Posterior vena cava (tissue), 2 donors: ENCODE measurements at regions not wholly inside any gene's neighbourhood (a gene's known extent, or its start where the extent isn't known, plus 50 kb on each side); places are given as distances from the start of the nearest gene placed in this dataset.

ENCODE experiments used
- DNase-seq: peaks from one replicate; pipeline ENCODE4 v3.0.0-alpha.2; 2020; ENCODE audit warnings: low spot score
- intact Hi-C, 2 donors: fragments of 100-400 bp; cut with DNase I; formaldehyde crosslinking; loops; one replicate each; pipeline versions ENCODE4 v1.14.1 to v1.14.2; 2022 to 2023
- donor health status: DM: yes; HTN: yes; CAD: no.
- donor health status: DM: yes; HTN: yes; CAD: no.

- intact Hi-C loops: no loop called here
- no peak for DNase-seq
Measured at GRCh38 chr18:78584459-78585022, 395.1 kb upstream of the SALL3 start.

- no peak for DNase-seq
- intact Hi-C loops: no loop called here
Measured at GRCh38 chr18:78586586-78586985, 393.0 kb upstream of the SALL3 start.

DNA sequence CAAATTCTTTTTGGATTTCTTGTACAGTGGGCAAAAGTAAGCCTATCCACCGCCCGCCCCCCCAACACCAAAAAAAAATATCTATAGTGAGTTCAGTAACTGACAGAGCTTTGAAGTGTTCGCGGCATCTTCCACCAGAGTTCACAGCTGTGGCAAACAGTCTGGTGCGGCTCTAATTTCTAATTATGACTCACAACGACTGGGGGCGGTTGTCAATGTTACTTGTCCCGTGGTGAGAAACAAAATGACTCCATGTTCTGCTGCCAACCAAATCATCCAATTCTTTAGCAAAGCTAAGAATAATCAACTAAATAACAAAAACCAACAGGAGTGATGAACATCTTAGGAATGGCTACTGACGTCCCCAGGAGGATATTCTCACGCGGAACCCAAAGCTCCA is 392.5 kb upstream of the SALL3 start:
- no peak for DNase-seq
- intact Hi-C loops: no loop called here

GRCh38 chr18:78587626-78588600 is 391.7 kb upstream of the SALL3 start:
- no peak for DNase-seq
- intact Hi-C loops: no loop called here

DNA sequence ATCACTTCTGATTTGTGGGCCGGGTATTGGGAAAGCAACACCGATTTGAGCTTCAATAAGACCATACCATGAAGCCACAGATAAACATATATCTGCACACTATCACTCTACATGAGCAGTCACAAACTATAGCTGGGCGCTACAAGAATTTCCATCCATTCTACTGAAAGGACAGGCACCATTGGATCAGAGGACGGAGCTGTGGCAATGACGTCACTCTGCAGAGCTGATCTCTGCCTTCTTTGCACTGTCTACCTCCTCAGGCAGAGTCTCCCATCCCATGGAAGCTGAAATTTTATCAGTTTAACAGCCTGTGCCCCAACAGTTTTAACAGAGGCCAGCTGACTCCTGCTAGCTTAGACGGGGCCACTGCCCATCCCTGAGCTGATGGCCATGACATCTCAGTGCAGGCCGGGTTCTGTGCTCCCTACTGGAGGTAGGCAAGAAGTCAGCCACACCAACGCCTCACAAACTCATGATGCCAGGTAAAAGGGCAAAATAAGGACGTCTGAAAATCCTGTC is 389.6 kb upstream of the SALL3 start:
- intact Hi-C loops: no loop called here
- no peak for DNase-seq

- intact Hi-C loops: no loop called here
- no peak for DNase-seq
Measured at GRCh38 chr18:78595453-78595852, 384.2 kb upstream of the SALL3 start.

DNA sequence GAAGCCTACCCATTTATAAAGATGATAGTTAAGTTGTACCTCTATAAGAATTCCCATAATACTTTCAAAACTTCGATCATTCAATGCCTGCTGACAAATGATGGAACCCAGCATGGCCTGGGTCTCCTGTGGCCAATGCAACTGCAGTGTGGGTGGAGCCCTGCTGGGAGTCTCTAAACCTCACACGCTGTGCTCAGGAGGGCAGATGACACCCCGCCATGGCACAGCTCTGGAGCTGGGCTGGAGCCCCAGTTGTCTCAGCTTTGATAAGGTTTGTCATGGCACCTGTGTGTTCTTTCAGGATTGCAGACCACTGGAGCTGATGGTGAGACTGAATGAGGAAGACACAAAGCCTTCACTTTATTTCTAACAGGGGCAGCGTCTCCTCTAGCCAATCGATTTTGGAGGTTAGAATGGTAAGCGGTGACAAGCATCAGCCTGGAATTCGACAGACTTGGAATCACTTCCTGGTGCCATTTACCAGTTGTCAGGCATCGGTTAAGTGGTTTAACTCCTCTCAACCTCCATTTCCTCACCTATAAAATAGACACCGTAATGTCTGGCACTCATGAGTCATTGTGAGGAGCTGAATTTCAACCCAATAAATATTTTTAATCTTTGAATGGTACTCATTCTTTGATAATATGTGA is 383.6 kb upstream of the SALL3 start:
- DNase-seq: no peak
- intact Hi-C loops: no loop called here

DNA sequence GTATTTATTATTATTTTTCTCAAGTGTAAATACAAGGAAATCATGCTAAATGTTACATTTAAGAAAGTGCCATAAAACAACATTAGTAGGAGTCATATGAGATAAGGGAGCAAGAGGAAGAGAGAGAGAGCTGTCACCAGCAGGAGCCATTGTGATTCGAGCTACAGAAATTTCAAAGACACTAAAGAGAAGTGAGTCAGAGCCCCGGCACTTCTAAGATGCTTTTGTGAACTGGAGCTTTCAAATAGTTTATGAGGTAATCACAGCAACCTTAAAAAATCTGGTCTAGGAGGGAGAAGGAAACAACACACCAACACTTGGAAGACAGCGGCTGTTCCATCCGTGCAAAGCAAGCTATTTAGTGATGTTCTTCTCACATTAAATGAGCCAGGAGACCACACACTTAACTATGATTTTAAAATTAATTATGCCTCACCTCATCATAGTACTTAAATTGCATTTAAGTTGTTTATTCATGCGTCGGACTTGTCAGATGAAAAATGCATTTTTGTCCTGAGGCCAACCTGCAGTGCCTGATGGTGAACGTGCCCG is 382.7 kb upstream of the SALL3 start:
- intact Hi-C loops: no loop called here
- DNase-seq: no peak

DNA sequence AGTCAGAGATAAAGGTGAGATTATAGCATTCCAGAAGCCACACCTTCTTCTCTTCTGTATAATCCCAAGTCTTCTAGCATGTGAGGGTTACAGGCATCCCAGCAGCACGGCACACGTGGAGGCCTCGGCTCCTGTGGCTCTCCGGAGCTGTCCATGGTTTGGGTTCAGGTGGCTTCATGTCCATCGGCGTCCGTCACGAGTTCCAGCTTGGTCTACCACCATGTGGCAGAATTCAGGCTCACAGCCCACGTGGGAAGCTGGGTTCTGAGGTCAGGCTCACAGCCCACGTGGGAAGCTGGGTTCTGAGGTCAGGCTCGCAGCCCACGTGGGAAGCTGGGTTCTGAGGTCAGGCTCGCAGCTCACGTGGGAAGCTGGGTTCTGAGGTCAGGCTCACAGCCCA is 378.3 kb upstream of the SALL3 start:
- no peak for DNase-seq
- intact Hi-C loops: no loop called here

DNA sequence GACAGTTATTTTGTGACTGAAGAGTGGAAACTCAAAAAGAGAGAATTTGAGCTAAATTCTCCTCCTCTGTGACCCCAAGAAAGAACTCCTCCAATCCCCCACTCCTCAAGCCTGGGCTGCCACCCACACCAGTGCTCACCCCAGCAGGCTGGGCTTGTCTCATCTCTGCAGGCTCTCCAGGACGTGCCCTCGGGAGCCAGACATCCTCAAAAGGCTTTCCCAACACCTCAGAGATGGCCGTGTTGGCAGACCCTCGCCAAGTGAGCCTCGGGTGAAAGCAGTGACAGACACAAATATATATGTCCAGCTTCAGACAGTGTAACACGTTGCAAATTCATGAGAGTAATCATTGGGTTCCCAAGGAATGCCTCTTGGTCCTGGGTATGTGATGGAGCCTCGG is 377.7 kb upstream of the SALL3 start:
- intact Hi-C loops: no loop called here

GRCh38 chr18:78602430-78602829 is 377.2 kb upstream of the SALL3 start:
- intact Hi-C loops: no loop called here
- DNase-seq: no peak

More for the DNA sequence above, 377.7 kb upstream of the SALL3 start:
- DNase-seq: no peak

DNA sequence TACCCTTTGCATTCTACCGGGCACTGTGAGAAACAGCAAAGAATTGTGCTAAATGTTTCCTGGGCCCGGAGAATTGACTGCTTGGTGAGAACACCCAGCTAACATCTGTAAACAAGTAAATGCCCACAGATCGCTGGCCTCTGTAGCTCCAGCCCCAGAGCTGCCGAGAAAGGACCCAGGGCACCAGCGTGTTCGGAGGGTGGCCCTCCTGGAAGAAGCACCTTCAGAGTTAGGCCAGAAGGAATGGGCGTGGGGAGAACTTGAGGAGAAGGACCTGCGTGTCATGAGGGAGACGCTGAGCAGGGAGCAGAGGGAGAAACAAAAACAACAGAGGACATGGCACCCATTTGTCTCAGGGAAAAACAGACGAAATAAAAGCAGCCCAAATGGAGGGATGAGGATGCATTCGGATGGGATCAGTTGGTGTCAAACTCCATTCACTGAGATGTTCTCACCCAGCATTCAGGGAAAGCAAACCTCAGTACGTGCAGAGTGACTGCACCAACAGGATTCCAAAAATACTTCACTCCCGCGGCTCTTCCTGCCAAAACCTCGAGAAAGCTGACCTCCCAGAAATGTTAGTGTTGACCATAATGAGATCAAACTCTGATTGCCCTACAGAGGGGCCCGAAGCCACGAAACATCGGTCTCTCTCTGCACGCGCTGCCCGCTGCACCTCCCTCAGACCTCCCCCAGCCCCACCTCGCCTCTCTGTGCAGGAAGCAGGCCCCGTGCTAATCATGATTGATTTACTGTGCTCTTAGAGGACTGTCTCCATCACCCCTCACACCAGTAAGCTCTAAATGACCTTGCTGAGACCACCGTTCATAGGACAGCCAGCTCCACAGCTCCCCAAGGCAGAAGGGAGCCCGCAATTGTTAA is 376.3 kb upstream of the SALL3 start:
- intact Hi-C loops: no loop called here
- no peak for DNase-seq

DNA sequence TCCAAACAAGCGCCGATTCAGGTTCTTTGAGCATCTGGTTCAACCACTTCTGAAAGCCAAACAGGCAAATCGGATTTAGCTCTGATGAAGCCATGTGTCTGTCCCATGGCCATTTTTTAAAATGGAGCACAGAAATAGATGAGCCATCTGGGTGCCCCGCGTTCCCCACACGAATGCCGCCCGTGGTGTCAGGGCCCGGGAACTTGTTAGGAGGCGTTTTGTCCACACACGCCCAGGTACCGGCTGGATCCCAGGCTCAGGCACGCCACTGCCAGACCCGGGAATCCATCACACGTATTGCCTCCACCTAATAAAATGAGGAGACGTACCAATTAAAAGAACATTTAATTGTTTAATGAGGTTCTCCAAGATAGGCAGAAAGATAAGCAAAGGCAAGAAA is 374.4 kb upstream of the SALL3 start:
- intact Hi-C loops: no loop called here
- no peak for DNase-seq

DNA sequence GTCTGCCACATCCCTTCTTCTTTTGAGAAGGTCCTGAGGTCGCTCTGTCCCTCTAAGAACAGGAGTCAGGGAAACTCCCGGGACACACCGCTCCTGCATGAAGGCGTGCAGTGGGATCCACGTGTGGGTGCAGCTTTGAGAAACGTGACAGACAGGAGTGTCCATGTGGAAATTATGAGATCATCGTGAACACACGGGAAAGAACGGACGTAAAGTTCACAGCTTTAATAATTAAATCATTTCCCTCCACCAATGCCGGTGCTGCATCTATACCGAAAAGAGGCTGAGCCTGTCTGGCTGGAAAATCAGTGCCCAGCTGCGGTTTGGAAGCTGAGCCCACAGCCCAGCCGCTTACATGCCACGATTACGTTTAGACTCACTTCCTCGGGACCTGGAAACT is 372.4 kb upstream of the SALL3 start:
- no peak for DNase-seq
- intact Hi-C loops: no loop called here

GRCh38 chr18:78607784-78608183 is 371.8 kb upstream of the SALL3 start:
- no peak for DNase-seq
- intact Hi-C loops: no loop called here

- intact Hi-C loops: no loop called here
- no peak for DNase-seq
Measured at GRCh38 chr18:78610179-78610578, 369.4 kb upstream of the SALL3 start.

DNA sequence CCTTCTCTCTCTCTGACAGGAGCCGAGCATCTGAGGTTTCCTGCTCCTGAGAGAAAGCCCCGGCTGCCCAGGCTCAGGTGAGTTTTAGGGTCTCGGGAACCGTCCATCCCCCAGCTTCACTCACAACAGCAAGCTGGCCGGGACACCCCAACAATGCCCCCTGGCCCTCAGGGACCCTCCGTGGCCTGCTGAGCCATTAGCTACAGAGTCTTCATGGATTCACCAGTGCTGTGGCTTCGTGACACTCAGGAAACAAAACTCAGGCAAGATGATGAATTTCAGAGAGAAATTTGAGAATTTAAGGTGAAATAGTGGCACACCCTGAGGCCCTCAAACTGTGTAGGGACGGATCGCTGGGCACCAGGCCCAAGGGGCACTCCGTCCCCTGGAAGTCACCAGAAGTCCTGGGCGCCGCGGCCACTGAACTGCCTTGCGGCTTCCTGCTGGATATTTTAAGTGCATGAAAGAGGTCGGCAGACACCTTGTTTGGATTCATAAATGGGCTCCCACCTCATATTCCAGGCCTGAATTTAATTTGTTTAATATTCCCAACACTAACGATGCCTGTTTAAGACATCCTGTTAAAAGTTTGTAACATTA is 368.3 kb upstream of the SALL3 start:
- no peak for DNase-seq

DNA sequence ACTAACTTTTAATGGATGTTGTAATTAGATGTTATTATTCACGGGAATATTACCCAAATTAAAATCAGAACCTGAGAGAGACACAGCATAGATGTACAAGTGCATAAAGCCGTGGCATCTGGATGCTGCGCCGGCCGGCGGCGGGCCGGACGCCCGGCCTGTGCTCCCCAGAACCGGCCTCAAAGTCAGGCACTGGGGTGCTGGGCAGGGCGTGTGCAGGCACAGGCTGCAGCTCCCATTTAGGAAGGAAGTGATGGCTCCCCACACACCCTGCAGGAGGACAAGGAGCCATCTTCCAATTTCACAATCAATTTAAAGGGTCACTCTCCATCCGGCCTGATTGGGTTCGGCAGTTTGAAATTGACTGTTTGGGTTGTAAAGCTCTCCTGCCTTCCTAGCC is 367.7 kb upstream of the SALL3 start:
- DNase-seq: no peak
- intact Hi-C loops: no loop called here

More for the DNA sequence above, 368.3 kb upstream of the SALL3 start:
- intact Hi-C loops: no loop called here

GRCh38 chr18:78612318-78612717 is 367.3 kb upstream of the SALL3 start:
- no peak for DNase-seq
- intact Hi-C loops: no loop called here
